Hypothalamus (tissue), 51 donors: ENCODE measurements at regions not wholly inside any gene's neighbourhood (a gene's known extent, or its start where the extent isn't known, plus 50 kb on each side); places are given as distances from the start of the nearest gene placed in this dataset.
A peak's percentile ranks its signal among the peaks of the same experiment; 100 is the strongest.
"Not testable (repeated sequence)": the region's sequence is repeated elsewhere in the genome, so short reads cannot be mapped to it uniquely, and the experiment has no call there.

Source experiments
- DNase-seq, 51 donors: peaks; one replicate each; lab custom pipeline; 2025; lab: John Stamatoyannopoulos, UW

- DNase-seq: no peak
Measured at GRCh38 chr6:115575285-115575684, 485.4 kb downstream of the FRK start.

GRCh38 chr6:115573861-115574260, 486.8 kb downstream of the FRK start:
- DNase-seq: no peak

DNA sequence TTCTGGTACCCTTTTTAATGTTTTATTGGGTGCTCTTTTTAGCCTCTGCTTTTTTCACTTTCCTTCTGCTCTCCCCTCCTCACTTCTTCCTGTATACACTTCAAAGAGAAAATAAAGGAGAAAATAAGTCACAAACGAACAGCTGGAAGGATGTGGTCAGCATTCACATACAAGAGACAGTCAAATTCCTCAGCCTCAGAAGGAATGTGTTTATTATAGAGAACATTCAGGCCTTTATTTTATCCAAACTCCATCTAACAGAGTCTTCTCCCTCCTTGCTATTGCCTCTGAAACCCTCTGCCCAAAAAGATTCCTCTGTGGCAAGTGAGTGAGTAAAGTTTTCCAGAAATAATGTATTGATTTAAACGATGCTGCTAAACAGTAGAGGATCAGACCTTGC, 490.4 kb downstream of the FRK start:
- DNase-seq: no peak

GRCh38 chr6:115554060-115554459, 506.6 kb downstream of the FRK start:
- DNase-seq: no peak

DNA sequence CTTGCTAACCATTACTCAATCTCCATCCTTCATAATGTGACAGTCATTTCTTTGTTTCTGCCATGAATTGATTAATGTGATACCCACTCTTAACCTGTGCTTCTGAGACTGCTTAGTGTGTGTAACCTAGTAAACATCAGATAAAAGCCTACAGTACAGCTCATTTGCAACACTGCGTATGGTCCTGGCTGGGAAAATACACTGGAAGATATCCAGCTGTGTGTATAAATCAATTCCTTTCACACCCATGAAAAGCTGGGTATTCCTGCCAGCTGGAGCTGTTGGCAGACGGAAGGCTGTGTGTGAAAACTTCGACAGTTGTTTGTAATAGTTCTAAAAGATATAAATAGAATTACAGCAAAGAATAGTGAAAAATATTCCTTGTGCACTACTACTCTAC, 509.2 kb downstream of the FRK start:
- peak in 18 of 51 donors; percentile 0 to 40 (median 9) for DNase-seq

DNA sequence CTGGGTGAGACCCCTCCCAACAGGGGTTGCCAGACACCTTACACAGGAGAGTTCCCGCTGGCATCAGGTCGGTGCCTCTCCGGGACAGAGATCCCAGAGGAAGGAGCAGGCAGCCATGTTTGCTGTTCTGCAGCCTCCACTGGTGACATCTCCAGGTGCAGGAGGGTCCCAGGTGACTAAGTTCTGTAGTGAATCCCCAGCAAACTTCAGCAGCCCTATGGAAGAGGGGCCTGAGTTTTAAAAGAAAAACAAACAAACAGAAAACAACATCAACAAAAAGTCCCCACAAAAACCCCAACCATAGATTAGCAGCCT, 515.1 kb downstream of the FRK start:
- no peak for DNase-seq

- DNase-seq: no peak
Measured at GRCh38 chr6:115544765-115545671, 515.7 kb downstream of the FRK start.

GRCh38 chr6:115540077-115540869, 520.4 kb downstream of the FRK start:
- DNase-seq: no peak

DNA sequence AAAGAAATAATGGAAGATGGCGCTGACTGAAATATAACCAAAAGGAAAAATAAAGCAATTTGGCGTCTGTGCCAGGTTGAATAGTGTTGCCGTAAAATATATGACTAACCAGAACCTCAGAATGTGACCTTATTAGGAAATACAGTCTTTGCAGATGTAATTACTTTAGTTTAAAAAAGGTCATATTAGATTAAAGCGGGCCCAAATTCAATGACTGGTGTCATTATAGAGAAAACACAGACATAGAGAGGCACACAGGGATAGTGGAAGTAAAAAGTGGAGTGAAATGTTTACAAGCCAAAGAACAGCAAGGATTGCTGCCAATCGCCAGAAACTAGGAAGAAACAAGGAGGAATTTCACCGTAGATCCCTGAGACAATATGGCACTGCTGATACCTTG, 521.2 kb downstream of the FRK start:
- DNase-seq: no peak

GRCh38 chr6:115524821-115525220, 535.9 kb downstream of the FRK start:
- DNase-seq: no peak

DNA sequence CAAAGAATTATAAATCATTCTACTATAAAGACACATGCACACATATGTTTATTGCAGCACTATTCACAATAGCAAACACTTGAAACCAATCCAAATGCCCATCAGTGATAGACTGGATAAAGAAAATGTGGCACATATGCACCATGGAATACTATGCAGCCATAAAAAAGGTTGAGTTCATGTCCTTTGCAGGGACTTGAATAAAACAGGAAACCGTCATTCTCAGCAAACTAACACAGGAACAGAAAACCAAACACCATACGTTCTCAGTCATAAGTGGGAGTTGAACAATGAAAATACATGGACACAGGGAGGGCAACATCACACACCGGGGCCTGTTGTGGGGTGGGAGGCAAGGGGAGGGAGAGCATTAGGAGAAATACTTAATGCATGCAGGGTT, 538.9 kb downstream of the FRK start:
- not testable (repeated sequence) for DNase-seq

DNA sequence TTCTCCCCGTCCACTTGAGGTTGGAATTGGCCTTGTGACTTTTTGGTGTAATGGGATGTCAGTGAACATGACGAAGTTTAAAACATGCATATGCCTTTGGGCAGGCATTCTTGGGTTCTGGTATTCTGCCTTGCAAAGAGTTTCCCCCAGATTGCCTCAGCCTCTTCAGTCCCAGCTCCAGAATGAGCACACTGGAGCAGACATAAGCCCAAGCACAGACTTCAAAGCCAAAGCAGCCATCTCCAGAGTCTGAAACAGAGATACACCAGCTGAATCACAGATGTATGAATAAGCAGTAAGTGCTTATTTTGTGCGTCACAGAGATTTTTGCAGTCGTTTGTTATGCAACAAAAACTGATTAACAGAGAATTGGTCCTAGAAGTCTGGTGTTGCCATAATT, 546.0 kb downstream of the FRK start:
- DNase-seq: no peak

DNA sequence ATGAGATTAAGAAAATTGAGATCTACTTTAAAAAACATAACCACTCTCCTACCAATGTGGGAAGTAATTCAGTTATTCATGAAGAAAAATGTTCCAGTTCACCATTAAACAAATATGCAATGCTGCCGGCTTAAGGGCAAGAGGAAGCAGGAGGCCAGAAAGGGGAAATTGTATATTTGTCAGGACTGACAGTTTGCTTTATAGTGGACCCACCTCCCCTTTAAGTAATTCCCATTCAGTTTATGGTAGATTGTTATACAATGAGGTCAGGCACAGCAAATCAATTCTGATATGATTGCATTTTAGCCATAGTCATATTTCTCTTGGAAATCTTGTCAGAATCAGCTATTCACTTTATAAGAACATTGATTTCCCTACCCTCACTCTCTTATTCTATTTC, 547.8 kb downstream of the FRK start:
- no peak for DNase-seq

GRCh38 chr6:115511771-115512170, 548.9 kb downstream of the FRK start:
- no peak for DNase-seq

- DNase-seq: not testable (repeated sequence)
Measured at GRCh38 chr6:115502432-115502831, 558.3 kb downstream of the FRK start.

- no peak for DNase-seq
Measured at GRCh38 chr6:115495184-115495583, 565.5 kb downstream of the FRK start.

DNA sequence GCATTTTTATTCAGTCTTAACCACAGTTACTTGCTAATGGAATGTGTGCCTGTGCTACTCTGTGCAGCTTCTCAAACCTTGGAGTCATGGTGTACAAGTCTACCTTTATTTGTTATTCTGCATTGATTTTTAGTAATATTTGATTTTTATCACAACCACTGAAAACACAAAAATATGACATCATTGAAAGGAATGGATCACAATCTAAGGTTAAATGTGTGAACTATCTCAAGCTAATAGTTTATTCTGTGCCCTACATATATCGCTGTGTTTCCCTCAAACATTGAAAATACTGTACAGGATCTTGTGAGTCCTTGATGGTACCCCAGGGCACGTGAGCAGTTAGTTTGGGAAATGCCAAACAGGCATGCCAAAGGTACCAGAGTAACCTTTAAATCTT, 573.4 kb downstream of the FRK start:
- no peak for DNase-seq

DNA sequence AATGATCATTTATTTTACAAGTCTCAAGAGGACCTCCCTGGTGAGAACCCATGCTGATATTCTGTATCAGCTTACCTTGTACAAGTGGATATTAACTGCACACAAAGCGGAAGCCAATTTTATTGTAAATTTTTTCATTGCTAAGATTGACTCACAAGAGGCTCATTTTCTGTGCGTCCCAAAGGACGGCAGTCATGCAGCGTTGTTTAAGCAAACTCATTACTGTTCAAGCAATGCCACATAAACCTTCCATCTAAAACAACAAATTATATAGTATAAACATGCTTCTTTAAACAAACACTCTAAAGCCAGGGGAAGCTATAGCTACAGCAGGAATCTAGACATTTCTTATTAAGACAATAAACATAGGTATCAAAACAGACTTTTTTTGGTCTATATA, 575.3 kb downstream of the FRK start:
- DNase-seq: no peak

GRCh38 chr6:115480543-115480942, 580.1 kb downstream of the FRK start:
- DNase-seq: not testable (repeated sequence)

DNA sequence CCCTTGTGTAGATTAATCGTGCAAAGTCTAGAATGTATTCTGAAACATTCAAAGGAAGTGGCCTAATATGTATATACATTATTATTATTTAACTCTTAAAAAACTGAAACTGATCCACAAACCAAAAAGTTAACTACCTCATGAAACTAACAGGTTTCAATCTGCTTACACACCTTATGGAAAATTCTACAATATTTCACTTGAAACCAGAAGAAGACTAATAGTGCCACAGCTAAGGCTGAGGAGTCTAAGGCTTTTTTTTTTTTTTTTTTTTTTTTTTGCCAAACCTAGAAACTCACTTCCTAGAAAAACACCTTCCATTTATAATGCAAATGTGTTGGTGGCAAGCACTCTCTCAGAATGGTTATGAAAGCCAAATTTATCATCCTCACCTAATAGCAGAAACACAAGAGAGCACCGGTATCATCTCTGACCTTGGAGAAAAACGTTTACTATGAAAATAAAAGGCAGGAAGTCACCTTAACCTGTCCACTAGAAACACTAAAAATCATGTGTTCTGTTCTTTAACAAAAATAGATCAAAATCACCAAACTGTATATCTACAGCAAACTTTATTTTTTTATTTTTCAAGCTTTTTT, 586.1 kb downstream of the FRK start:
- no peak for DNase-seq

DNA sequence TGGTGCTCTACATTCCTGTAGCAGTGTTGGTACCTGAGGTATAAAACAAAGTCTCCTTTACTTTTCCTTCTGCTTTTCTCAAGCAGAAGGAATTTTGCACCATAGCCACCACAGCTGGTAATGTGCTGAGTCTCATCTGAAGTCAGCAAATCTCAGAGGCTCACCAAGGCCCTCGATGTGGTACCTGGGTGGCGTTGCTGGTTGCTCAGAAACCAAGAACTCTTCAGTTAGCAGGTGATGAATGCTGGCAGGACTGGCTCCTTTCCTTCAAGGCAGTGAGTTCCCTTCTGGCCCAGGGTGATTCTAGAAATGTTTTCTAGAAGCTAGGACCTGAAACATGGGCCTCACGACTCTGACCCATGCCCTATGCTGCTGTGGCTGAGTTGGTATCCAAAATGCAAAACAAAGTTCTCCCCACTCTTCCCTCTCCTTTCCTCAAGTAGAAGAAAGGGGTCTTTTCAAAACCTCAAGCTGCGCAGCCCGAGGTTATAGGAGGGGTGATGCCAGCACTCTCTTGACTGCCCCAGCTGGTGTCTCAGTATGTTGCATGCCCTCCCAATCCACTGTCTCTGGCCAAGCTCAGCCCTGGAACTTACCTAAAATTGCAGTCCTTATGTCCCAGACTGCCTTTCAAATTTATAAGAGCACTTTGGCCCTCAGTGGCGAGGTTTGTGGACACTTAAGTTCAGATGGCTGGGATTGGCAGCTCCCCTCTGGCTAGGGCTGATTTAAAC, 592.3 kb downstream of the FRK start:
- DNase-seq: no peak
